Spleen (tissue), 7 donors: ENCODE measurements at regions not wholly inside any gene's neighbourhood (a gene's known extent, or its start where the extent isn't known, plus 50 kb on each side); places are given as distances from the start of the nearest gene placed in this dataset.

Experiments
- POLR2A ChIP-seq, 3 donors: fragments of 450-650 bp; IDR thresholded peaks; one replicate each; pipeline ENCODE4 v1.5.1; 2017; ENCODE audit warnings: antibody characterized with exemption in 3 of 3, mild to moderate bottlenecking in 1 of 3
- POLR2AphosphoS5 ChIP-seq, 3 donors: sonication (generic); formaldehyde crosslinking; IDR thresholded peaks; one replicate each; pipeline ENCODE4 v1.5.1; 2017; ENCODE audit warnings: antibody characterized with exemption in 3 of 3
- TF ChIP-seq, protein P1 (sequence below), 11 experiments: fragments of 200-600 bp in 7 of 11; fragments of 450-650 bp in 4 of 11; sonication (generic) in 4 of 11; IDR thresholded peaks in 8 of 11; conservative IDR thresholded peaks in 3 of 11; 1 replicate in 7 of 11; 2 replicates in 4 of 11; pipeline versions ENCODE4 v1.4.0 to v1.8.0; 2016 to 2021; ENCODE audit warnings: antibody characterized with exemption in 11 of 11, inconsistent platforms in 4 of 11, mild to moderate bottlenecking in 1 of 11
- donor health status: DM: no; HTN: no; CAD: no; lungs with moderate emphysema.
- donor health status: DM: no; HTN: no; CAD: no.
- donor health status: DM: no; HTN: no; CAD: no.

DNA sequence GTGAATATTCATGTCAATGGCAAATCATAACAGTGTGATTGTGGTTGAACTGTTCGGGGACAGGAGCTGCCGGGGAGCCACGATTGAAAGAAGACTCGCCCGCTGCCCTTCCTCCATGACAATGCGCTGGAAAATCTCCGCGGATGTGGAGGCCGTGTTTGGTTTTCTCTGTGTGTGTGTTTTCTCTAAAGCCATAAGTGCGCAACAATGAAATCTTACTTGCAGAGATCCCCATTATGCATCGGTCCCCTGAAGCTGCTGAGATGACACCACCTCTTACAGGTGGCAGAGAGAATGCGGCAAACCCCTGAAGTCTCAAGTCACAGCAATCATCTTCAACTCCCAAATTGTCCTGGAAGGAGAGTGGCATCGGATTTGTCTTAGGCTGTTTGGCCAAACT lies 442.3 kb upstream of the MKI67 start:
- TF ChIP-seq, protein P1, sequence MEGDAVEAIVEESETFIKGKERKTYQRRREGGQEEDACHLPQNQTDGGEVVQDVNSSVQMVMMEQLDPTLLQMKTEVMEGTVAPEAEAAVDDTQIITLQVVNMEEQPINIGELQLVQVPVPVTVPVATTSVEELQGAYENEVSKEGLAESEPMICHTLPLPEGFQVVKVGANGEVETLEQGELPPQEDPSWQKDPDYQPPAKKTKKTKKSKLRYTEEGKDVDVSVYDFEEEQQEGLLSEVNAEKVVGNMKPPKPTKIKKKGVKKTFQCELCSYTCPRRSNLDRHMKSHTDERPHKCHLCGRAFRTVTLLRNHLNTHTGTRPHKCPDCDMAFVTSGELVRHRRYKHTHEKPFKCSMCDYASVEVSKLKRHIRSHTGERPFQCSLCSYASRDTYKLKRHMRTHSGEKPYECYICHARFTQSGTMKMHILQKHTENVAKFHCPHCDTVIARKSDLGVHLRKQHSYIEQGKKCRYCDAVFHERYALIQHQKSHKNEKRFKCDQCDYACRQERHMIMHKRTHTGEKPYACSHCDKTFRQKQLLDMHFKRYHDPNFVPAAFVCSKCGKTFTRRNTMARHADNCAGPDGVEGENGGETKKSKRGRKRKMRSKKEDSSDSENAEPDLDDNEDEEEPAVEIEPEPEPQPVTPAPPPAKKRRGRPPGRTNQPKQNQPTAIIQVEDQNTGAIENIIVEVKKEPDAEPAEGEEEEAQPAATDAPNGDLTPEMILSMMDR (IDR thresholded peaks at IDR 0.05 in 8 of 11, conservative IDR thresholded peaks at IDR 0.05 in 3 of 11) = no peak
- TF ChIP-seq POLR2A (IDR thresholded peaks at IDR 0.05) (no peak), POLR2AphosphoS5 (IDR thresholded peaks at IDR 0.05) (no peak)
